Endothelial cell of umbilical vein (primary cell): ENCODE measurements at regions not wholly inside any gene's neighbourhood (a gene's known extent, or its start where the extent isn't known, plus 50 kb on each side); places are given as distances from the start of the nearest gene placed in this dataset.

Experiments used
- EZH2 ChIP-seq: IDR thresholded peaks from 2 replicates; pipeline ENCODE4 v1.6.1; 2012; ENCODE audit warnings: borderline replicate concordance, low read depth, mild to moderate bottlenecking, moderate library complexity, low read length, inconsistent platforms; ENCODE audit not compliant: severe bottlenecking
- FOS ChIP-seq: IDR thresholded peaks from 2 replicates; pipeline ENCODE4 v1.6.1; 2011; ENCODE audit warnings: mild to moderate bottlenecking, low read length, moderate library complexity, borderline replicate concordance; ENCODE audit not compliant: insufficient read depth
- POLR2A ChIP-seq: IDR thresholded peaks from 2 replicates; pipeline ENCODE4 v1.6.1; 2012; ENCODE audit warnings: low read depth, mild to moderate bottlenecking, control low read depth, low read length
- POLR2AphosphoS5 ChIP-seq: IDR thresholded peaks from 2 replicates; pipeline ENCODE4 v1.6.1; 2012; ENCODE audit warnings: low read depth, mild to moderate bottlenecking, control low read depth, low read length, moderate library complexity; ENCODE audit not compliant: insufficient read depth
- TF ChIP-seq, protein P1 (sequence below), 2 donors: IDR thresholded peaks; 1 replicate in 1 of 2; 2 replicates in 1 of 2; pipeline ENCODE4 v1.5.1; 2011; ENCODE audit warnings: low read length in 2 of 2, mild to moderate bottlenecking in 2 of 2, moderate library complexity in 2 of 2, control low read depth in 1 of 2, inconsistent platforms in 1 of 2, low read depth in 1 of 2; ENCODE audit not compliant: insufficient read depth in 1 of 2; ENCODE audit errors: extremely low read depth in 1 of 2
- TF ChIP-seq, protein P2 (sequence below): IDR thresholded peaks from 2 replicates; pipeline ENCODE4 v1.6.1; 2011; ENCODE audit not compliant: insufficient read depth, insufficient read length

DNA sequence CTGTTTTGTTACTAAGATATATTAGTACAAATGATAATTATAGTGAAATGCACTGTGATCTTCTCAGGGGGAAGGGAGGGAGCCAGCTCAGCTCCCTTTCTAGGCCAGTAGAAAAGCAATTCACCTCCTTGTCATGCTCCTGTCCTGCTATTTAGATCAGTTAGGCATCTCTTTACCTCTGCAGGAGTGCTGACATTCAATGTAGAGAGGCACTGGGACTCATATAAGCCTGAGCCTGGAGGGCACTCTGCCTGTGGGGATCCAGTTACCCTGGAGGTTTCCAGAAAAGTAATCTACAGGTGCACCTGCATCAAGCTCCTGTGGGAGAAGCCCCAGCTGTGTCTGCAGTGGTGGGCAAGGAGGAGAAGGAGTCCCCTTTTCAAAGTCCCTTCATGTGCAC lies 277.0 kb downstream of the CPS1 start:
- TF ChIP-seq, protein P1, sequence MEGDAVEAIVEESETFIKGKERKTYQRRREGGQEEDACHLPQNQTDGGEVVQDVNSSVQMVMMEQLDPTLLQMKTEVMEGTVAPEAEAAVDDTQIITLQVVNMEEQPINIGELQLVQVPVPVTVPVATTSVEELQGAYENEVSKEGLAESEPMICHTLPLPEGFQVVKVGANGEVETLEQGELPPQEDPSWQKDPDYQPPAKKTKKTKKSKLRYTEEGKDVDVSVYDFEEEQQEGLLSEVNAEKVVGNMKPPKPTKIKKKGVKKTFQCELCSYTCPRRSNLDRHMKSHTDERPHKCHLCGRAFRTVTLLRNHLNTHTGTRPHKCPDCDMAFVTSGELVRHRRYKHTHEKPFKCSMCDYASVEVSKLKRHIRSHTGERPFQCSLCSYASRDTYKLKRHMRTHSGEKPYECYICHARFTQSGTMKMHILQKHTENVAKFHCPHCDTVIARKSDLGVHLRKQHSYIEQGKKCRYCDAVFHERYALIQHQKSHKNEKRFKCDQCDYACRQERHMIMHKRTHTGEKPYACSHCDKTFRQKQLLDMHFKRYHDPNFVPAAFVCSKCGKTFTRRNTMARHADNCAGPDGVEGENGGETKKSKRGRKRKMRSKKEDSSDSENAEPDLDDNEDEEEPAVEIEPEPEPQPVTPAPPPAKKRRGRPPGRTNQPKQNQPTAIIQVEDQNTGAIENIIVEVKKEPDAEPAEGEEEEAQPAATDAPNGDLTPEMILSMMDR (IDR thresholded peaks at IDR 0.05; ENCODE audit: extremely low read depth in 1 of 2, insufficient read depth in 1 of 2, low read depth in 1 of 2, low read length in 2 of 2): no peak
- TF ChIP-seq EZH2: no peak
- TF ChIP-seq FOS: no peak
- TF ChIP-seq POLR2A: no peak
- TF ChIP-seq POLR2AphosphoS5: no peak
- TF ChIP-seq, protein P2, sequence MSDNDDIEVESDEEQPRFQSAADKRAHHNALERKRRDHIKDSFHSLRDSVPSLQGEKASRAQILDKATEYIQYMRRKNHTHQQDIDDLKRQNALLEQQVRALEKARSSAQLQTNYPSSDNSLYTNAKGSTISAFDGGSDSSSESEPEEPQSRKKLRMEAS: no peak
